Mammary epithelial cell (primary cell): ENCODE measurements at regions not wholly inside any gene's neighbourhood (a gene's known extent, or its start where the extent isn't known, plus 50 kb on each side); places are given as distances from the start of the nearest gene placed in this dataset.

Experiments
- CTCF ChIP-seq, 2 donors: IDR thresholded peaks in 1 of 2; conservative IDR thresholded peaks in 1 of 2; 2 replicates each; pipeline ENCODE4 v1.5.1; 2011 to 2012; ENCODE audit warnings: inconsistent platforms in 2 of 2, low read length in 2 of 2, mild to moderate bottlenecking in 2 of 2, control low read depth in 1 of 2, low read depth in 1 of 2; ENCODE audit not compliant: insufficient read depth in 1 of 2; ENCODE audit errors: extremely low read depth in 1 of 2
- EZH2 ChIP-seq: IDR thresholded peaks from 2 replicates; pipeline ENCODE4 v1.6.1; 2012; ENCODE audit warnings: low read length, inconsistent platforms, borderline replicate concordance

DNA sequence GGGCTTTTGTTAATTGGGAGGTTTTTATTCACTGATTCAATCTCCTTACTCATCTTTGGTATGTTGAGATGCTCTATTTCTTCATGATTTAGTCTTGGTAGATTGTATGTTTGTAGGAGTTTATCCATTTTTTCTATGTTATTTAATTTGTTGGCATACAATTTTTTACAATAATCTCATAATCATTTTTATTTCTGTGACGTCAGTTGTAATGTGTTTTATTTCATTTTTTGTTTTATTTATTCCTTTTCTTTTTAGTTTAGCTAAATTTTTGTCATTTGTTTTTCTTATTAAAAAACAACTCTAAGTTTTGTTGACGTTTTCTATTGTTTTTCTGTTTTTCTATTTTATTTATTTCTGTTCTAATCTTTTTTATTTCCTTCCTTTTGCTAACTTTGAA lies 389.8 kb downstream of the HS3ST3B1 start:
- TF ChIP-seq CTCF (conservative IDR thresholded peaks at IDR 0.05 in 1 of 2, IDR thresholded peaks at IDR 0.05 in 1 of 2; ENCODE audit: extremely low read depth in 1 of 2, insufficient read depth in 1 of 2, low read depth in 1 of 2, low read length in 2 of 2), result no peak
- no peak for TF ChIP-seq EZH2
